OCI-LY7 (cell line): ENCODE measurements at regions not wholly inside any gene's neighbourhood (a gene's known extent, or its start where the extent isn't known, plus 50 kb on each side); places are given as distances from the start of the nearest gene placed in this dataset.

Source experiments
- BruUV-seq: library from RNA; stranded (reverse); fragments of 400-500 nt; replicated peaks from 2 replicates; lab custom pipeline; 2021; lab: Mats Ljungman, UMichigan
- CTCF ChIA-PET: fragments of 300-600 bp; sonication (Branson Sonifier 250); formaldehyde crosslinking; loops from one replicate; lab custom pipeline; 2022; ENCODE audit warnings: antibody characterized with exemption; ENCODE audit not compliant: unreplicated experiment; lab: Charles Lee
- POLR2A ChIA-PET: fragments of 300-600 bp; sonication (Branson Sonifier 250); formaldehyde crosslinking; loops from one replicate; lab custom pipeline; 2022; ENCODE audit warnings: antibody characterized with exemption; lab: Charles Lee
- DNase-seq: peaks from one replicate; pipeline ENCODE4 v3.0.0-alpha.2; 2015; ENCODE audit warnings: low spot score
- H2AFZ ChIP-seq: fragments of 200-600 bp; sonication (generic), shearing (Covaris generic); 2 replicates; pipeline ENCODE4 v1.6.1; 2014; ENCODE audit warnings: mild to moderate bottlenecking, antibody characterized with exemption, low read length, moderate library complexity
- H3K27ac ChIP-seq: fragments of 200-600 bp; sonication (generic); 2 replicates; pipeline ENCODE4 v1.5.1; 2014; ENCODE audit warnings: mixed run types, low read depth, mild to moderate bottlenecking, moderate library complexity, low read length, inconsistent platforms; ENCODE audit not compliant: poor library complexity, severe bottlenecking
- H3K36me3 ChIP-seq: fragments of 200-600 bp; sonication (generic); 2 replicates; pipeline ENCODE4 v1.6.1; 2014; ENCODE audit warnings: mild to moderate bottlenecking, antibody characterized with exemption, low read length, moderate library complexity, mixed read lengths; ENCODE audit not compliant: insufficient read depth
- H3K4me1 ChIP-seq: fragments of 200-600 bp; sonication (generic); 2 replicates; pipeline ENCODE4 v1.5.1; 2014; ENCODE audit warnings: mild to moderate bottlenecking, low read length; ENCODE audit not compliant: insufficient read depth, poor library complexity, severe bottlenecking
- H3K4me2 ChIP-seq: fragments of 200-600 bp; sonication (generic); 2 replicates; pipeline ENCODE4 v1.6.1; 2014; ENCODE audit warnings: mild to moderate bottlenecking, low read length
- H3K4me3 ChIP-seq: fragments of 200-600 bp; sonication (generic); 2 replicates; pipeline ENCODE4 v1.5.1; 2014; ENCODE audit warnings: mild to moderate bottlenecking, low read depth, low read length; ENCODE audit not compliant: poor library complexity, severe bottlenecking
- H3K79me2 ChIP-seq: fragments of 200-600 bp; sonication (generic); 2 replicates; pipeline ENCODE4 v1.6.1; 2016; ENCODE audit warnings: low read depth, mild to moderate bottlenecking, low read length, moderate library complexity, mixed read lengths; ENCODE audit not compliant: insufficient read depth
- H3K9me2 ChIP-seq: fragments of 200-600 bp; sonication (generic); 2 replicates; pipeline ENCODE4 v1.6.1; 2016; ENCODE audit warnings: mild to moderate bottlenecking, low read length, mixed read lengths; ENCODE audit not compliant: insufficient read depth
- H3K9me3 ChIP-seq: fragments of 200-600 bp; sonication (generic); 2 replicates; pipeline ENCODE4 v1.6.1; 2014; ENCODE audit warnings: mild to moderate bottlenecking, mixed run types, low read length, mixed read lengths
- H4K20me1 ChIP-seq: fragments of 200-600 bp; sonication (generic); 2 replicates; pipeline ENCODE4 v1.6.1; 2014; ENCODE audit warnings: mild to moderate bottlenecking, antibody characterized with exemption, low read length, moderate library complexity, mixed read lengths; ENCODE audit not compliant: insufficient read depth
- EZH2phosphoT487 ChIP-seq: fragments of 200-600 bp; sonication (generic); IDR thresholded peaks from 2 replicates; pipeline ENCODE4 v1.6.1; 2018; ENCODE audit warnings: low read depth, borderline replicate concordance, mild to moderate bottlenecking, mixed run types, antibody characterized with exemption, low read length, moderate library complexity, mixed read lengths
- intact Hi-C: fragments of 100-400 bp; cut with micrococcal nuclease; formaldehyde crosslinking; loops from one replicate; pipeline ENCODE4 v1.10.0; 2022; ENCODE audit not compliant: unreplicated experiment
- TF ChIP-seq, protein P1 (sequence below): fragments of 200-600 bp; sonication (generic); conservative IDR thresholded peaks from 2 replicates; pipeline ENCODE4 v1.5.1; 2014; ENCODE audit warnings: mild to moderate bottlenecking, antibody characterized with exemption, low read length, moderate library complexity, mixed read lengths

DNA sequence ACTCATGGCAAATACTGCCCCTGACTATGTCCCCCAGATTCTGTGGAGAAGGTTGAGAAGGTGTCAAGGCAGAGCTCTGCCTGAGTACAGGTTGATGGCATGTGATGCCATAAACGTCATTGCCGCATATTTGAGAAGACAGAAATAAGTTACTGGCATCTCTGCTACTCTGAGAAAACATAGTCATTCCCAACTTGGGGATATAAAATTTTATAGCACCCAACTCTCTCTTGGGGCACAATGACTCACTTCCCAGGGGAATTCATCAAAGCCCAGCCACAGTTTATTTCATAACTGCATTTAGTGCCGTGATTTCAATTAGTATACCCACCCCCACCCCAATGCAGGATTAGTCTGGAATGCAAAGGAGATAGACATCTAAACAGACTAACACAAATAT lies 101.9 kb upstream of the TNR start:
- no peak for DNase-seq
- POLR2A ChIA-PET, result no interaction called here
- no peaks in the 10 kb centered on the region for H3K9me3 ChIP-seq
- no peak overlapping the region for H3K27ac ChIP-seq
- TF ChIP-seq EZH2phosphoT487, result no peak
- H4K20me1 ChIP-seq, result no peaks in the 10 kb centered on the region
- H3K79me2 ChIP-seq, result no peaks in the 10 kb centered on the region
- H3K4me3 ChIP-seq, result no peak overlapping the region
- CTCF ChIA-PET, result no interaction called here
- H3K4me2 ChIP-seq, result no peak overlapping the region
- intact Hi-C loops, result no loop called here
- BruUV-seq, result no TSS peak
- no peaks in the 10 kb centered on the region for H3K36me3 ChIP-seq
- no peaks in the 10 kb centered on the region for H3K9me2 ChIP-seq
- no peak overlapping the region for H2AFZ ChIP-seq
- H3K4me1 ChIP-seq, result no peaks in the 10 kb centered on the region

DNA sequence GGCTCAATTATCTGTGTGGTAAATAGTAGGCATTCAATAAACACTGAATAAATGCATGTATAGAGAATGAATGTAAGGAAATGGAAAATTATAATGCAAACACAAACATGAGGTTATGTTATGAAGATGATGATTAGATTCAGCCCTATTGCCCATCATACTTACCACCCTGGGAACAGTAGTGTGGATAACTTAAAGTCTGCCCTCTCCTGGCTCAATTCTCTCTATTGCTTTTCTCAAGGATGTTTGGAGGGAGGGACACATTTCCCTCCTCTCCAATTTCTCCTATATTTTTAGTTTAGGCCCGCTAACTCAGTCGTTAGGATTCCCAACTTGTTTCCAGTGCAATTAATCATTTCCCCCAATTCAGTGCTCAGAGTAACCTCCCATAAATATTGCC lies 101.5 kb upstream of the TNR start:
- Histone ChIP-seq H3K9me2 (no peaks in the 10 kb centered on the region), H3K79me2 (no peaks in the 10 kb centered on the region), H3K4me1 (no peaks in the 10 kb centered on the region), H3K36me3 (no peaks in the 10 kb centered on the region), H4K20me1 (no peaks in the 10 kb centered on the region), H3K4me2 (no peak overlapping the region), H3K27ac (no peak overlapping the region), H3K9me3 (no peaks in the 10 kb centered on the region), H3K4me3 (no peak overlapping the region), H2AFZ (no peak overlapping the region)
- no TSS peak for BruUV-seq
- POLR2A ChIA-PET, result no interaction called here
- TF ChIP-seq EZH2phosphoT487, result no peak
- TF ChIP-seq, protein P1, sequence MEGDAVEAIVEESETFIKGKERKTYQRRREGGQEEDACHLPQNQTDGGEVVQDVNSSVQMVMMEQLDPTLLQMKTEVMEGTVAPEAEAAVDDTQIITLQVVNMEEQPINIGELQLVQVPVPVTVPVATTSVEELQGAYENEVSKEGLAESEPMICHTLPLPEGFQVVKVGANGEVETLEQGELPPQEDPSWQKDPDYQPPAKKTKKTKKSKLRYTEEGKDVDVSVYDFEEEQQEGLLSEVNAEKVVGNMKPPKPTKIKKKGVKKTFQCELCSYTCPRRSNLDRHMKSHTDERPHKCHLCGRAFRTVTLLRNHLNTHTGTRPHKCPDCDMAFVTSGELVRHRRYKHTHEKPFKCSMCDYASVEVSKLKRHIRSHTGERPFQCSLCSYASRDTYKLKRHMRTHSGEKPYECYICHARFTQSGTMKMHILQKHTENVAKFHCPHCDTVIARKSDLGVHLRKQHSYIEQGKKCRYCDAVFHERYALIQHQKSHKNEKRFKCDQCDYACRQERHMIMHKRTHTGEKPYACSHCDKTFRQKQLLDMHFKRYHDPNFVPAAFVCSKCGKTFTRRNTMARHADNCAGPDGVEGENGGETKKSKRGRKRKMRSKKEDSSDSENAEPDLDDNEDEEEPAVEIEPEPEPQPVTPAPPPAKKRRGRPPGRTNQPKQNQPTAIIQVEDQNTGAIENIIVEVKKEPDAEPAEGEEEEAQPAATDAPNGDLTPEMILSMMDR, result no peak
- intact Hi-C loops, result no loop called here
- CTCF ChIA-PET, result no interaction called here
- no peak for DNase-seq

DNA sequence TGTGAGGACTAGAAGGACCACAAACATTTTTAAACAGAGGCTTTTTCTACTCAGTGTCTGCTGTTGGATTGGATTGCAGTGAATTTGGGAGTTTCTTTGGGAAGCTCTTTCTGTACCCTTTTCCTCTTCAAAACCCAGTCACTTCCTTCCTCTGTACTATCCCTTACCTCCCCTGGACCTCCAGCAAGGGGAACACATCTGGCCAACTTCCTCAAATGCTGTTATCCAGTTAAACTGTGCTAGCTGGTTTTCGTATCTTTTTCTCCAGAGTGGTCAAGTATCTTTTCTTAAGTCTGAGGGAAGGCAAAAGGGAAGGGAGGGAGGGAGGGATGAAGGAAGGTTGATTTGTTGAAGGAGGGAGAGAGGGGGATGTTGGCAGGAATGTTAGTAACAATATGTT lies 99.2 kb upstream of the TNR start:
- no peak overlapping the region for H3K4me2 ChIP-seq
- no peaks in the 10 kb centered on the region for H3K4me1 ChIP-seq
- H3K36me3 ChIP-seq, result no peaks in the 10 kb centered on the region
- intact Hi-C loops, result no loop called here
- no peaks in the 10 kb centered on the region for H3K9me2 ChIP-seq
- no peaks in the 10 kb centered on the region for H3K9me3 ChIP-seq
- no peaks in the 10 kb centered on the region for H3K79me2 ChIP-seq
- H4K20me1 ChIP-seq, result no peaks in the 10 kb centered on the region
- ChIA-PET CTCF (no interaction called here), POLR2A (no interaction called here)
- TF ChIP-seq, protein P1, result no peak
- TF ChIP-seq EZH2phosphoT487, result no peak
- H2AFZ ChIP-seq, result no peak overlapping the region
- BruUV-seq, result no TSS peak
- H3K4me3 ChIP-seq, result no peak overlapping the region
- DNase-seq, result no peak
- no peak overlapping the region for H3K27ac ChIP-seq
